ENCODE measurements at regions not wholly inside any gene's neighbourhood (a gene's known extent, or its start where the extent isn't known, plus 50 kb on each side); places are given as distances from the start of the nearest gene placed in this dataset.

DNA sequence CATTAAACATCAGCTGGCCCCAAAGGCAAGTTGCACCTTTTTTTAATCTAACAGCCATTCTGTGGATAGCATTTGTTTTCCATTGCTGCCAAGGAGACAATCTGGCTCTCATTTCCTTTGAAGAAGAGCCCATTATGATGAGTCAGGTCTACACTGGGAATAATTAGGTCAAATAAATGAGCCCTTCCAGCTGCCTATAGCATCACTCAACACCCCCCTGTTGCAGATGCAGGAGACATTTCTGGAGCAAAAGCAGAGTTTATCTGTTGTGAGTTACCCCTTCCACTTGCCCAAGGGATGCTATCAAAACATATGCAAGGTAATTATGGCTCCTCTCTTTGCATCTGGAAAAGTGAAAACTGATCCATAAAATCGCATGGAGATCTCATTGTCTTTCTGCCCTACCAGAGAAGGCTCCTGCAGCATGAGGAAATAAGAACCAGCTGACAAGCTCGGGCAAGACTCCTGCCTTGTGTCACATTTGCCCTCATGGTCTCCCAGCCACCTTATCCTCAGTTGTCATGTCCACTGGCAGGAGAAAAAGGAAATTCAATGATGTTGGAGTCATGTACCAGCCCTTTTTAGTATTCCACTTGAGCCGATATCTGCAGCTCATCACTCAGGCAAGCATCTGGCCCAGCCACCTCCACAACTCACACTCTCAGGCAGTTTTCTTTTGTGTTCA, 135.9 kb downstream of the SLC30A10 start:
- TF ChIP-seq, protein P1, sequence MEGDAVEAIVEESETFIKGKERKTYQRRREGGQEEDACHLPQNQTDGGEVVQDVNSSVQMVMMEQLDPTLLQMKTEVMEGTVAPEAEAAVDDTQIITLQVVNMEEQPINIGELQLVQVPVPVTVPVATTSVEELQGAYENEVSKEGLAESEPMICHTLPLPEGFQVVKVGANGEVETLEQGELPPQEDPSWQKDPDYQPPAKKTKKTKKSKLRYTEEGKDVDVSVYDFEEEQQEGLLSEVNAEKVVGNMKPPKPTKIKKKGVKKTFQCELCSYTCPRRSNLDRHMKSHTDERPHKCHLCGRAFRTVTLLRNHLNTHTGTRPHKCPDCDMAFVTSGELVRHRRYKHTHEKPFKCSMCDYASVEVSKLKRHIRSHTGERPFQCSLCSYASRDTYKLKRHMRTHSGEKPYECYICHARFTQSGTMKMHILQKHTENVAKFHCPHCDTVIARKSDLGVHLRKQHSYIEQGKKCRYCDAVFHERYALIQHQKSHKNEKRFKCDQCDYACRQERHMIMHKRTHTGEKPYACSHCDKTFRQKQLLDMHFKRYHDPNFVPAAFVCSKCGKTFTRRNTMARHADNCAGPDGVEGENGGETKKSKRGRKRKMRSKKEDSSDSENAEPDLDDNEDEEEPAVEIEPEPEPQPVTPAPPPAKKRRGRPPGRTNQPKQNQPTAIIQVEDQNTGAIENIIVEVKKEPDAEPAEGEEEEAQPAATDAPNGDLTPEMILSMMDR (IDR thresholded peaks at IDR 0.05; ENCODE audit: low read length) = no peak
- TF ChIP-seq EZH2 (IDR thresholded peaks at IDR 0.05; ENCODE audit: borderline replicate concordance, low read length) = no peak

Data from OCI-LY1 (cell line).